ENCODE measurements at regions not wholly inside any gene's neighbourhood (a gene's known extent, or its start where the extent isn't known, plus 50 kb on each side); places are given as distances from the start of the nearest gene placed in this dataset.

GRCh38 chr12:67200386-67200785 lies 68.8 kb upstream of the CAND1 start:
- TF ChIP-seq CTCF (IDR thresholded peaks at IDR 0.05) (no peak), POLR2A (IDR thresholded peaks at IDR 0.05) (no peak), POLR2AphosphoS5 (IDR thresholded peaks at IDR 0.05) (no peak), EP300 (IDR thresholded peaks at IDR 0.05; ENCODE audit: low read depth) (no peak)

All from transverse colon (tissue), 4 donors.